ENCODE measurements at regions not wholly inside any gene's neighbourhood (a gene's known extent, or its start where the extent isn't known, plus 50 kb on each side); places are given as distances from the start of the nearest gene placed in this dataset.

DNA sequence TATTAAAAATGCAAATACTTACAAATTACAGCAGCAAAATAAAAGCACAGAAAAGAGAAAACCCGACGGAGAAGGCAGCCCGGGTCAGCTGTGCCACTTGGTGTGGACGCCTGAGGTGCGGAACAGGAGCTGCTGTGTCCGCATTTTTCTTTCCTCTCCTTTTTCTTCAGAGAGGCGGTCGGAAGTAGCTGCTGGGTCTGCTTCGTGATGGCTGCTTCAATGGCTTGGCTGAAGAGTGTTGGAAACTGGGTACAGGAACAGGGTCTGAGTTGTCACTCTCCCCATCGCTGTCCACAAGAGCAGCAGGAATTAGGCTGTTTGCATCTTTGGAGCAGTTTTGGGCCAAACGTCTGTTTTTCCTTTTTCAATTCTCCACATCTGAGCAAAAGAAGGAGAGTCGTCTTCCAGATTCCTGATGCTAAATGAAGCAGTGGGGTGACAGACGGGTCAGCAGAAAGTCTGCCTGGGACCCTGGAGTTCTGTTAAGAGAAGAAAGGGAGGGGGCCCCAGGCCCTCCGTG lies 53.5 kb upstream of the ARL8B start:
- TF ChIP-seq, protein P1, sequence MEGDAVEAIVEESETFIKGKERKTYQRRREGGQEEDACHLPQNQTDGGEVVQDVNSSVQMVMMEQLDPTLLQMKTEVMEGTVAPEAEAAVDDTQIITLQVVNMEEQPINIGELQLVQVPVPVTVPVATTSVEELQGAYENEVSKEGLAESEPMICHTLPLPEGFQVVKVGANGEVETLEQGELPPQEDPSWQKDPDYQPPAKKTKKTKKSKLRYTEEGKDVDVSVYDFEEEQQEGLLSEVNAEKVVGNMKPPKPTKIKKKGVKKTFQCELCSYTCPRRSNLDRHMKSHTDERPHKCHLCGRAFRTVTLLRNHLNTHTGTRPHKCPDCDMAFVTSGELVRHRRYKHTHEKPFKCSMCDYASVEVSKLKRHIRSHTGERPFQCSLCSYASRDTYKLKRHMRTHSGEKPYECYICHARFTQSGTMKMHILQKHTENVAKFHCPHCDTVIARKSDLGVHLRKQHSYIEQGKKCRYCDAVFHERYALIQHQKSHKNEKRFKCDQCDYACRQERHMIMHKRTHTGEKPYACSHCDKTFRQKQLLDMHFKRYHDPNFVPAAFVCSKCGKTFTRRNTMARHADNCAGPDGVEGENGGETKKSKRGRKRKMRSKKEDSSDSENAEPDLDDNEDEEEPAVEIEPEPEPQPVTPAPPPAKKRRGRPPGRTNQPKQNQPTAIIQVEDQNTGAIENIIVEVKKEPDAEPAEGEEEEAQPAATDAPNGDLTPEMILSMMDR (IDR thresholded peaks at IDR 0.05), result no peak
- TF ChIP-seq POLR2AphosphoS5 (IDR thresholded peaks at IDR 0.05; ENCODE audit: insufficient read depth in 1 of 2, low read depth in 1 of 2) (no peak), POLR2A (IDR thresholded peaks at IDR 0.05) (no peak)
